ENCODE measurements at regions not wholly inside any gene's neighbourhood (a gene's known extent, or its start where the extent isn't known, plus 50 kb on each side); places are given as distances from the start of the nearest gene placed in this dataset.

- no peak for TF ChIP-seq EZH2 (IDR thresholded peaks at IDR 0.05; ENCODE audit: low read length, unreplicated experiment)
- TF ChIP-seq CTCF (conservative IDR thresholded peaks at IDR 0.05; ENCODE audit: low read depth, low read length), result no peak
- TF ChIP-seq EZH2phosphoT487 (IDR thresholded peaks at IDR 0.05; ENCODE audit: borderline replicate concordance, low read length), result no peak
- Histone ChIP-seq H3K36me3 (ENCODE audit: low read depth, low read length) (no peaks in the 10 kb centered on the region), H3K9me3 (ENCODE audit: low read length) (no peaks in the 10 kb centered on the region), H3K4me1 (ENCODE audit: insufficient read depth, low read length) (no peaks in the 10 kb centered on the region), H3K27ac (ENCODE audit: low read length) (no peak overlapping the region), H3K27me3 (ENCODE audit: low read length) (peaks cover 12% of the 10 kb centered on the region; the same call in 1 of the 2 replicates), H4K20me1 (ENCODE audit: low read length) (no peaks in the 10 kb centered on the region), H3F3A (ENCODE audit: low read length, unreplicated experiment) (no peaks in the 10 kb centered on the region), H3K9ac (ENCODE audit: low read length) (no peak overlapping the region), H3K79me2 (ENCODE audit: low read length) (no peaks in the 10 kb centered on the region), H3K4me2 (ENCODE audit: low read length) (no peak overlapping the region), H2AFZ (ENCODE audit: low read length) (no peak overlapping the region), H3K4me3 (ENCODE audit: low read length) (no peak overlapping the region), H3K9me2 (replicated peaks; ENCODE audit: low read length) (no peaks in the 10 kb centered on the region)
- BruUV-seq (replicated peaks), result no TSS peak
- CTCF ChIA-PET, result no interaction called here
- intact Hi-C loops (cut with micrococcal nuclease), result no loop called here
- POLR2A ChIA-PET (ENCODE audit: unreplicated experiment), result no interaction called here
- no peak for ATAC-seq
- DNase-seq, result no peak
These were observed 359.2 kb upstream of the SGCG start for GRCh38 chr13:22821589-22821988.

- no peaks in the 10 kb centered on the region for H3K9me2 ChIP-seq (replicated peaks; ENCODE audit: low read length)
- ATAC-seq (no peak), DNase-seq (no peak)
- CTCF ChIA-PET, result no interaction called here
- TF ChIP-seq EZH2phosphoT487 (IDR thresholded peaks at IDR 0.05; ENCODE audit: borderline replicate concordance, low read length) (no peak), CTCF (conservative IDR thresholded peaks at IDR 0.05; ENCODE audit: low read depth, low read length) (no peak), EZH2 (IDR thresholded peaks at IDR 0.05; ENCODE audit: low read length, unreplicated experiment) (no peak)
- no peak overlapping the region for H3K27ac ChIP-seq (ENCODE audit: low read length)
- no peak overlapping the region for H2AFZ ChIP-seq (ENCODE audit: low read length)
- H3K9me3 ChIP-seq (ENCODE audit: low read length), result no peaks in the 10 kb centered on the region
- no peak overlapping the region for H3K4me2 ChIP-seq (ENCODE audit: low read length)
- H3K4me3 ChIP-seq (ENCODE audit: low read length), result no peak overlapping the region
- H3K9ac ChIP-seq (ENCODE audit: low read length), result no peak overlapping the region
- H3F3A ChIP-seq (ENCODE audit: low read length, unreplicated experiment), result no peaks in the 10 kb centered on the region
- intact Hi-C loops (cut with micrococcal nuclease), result no loop called here
- no peaks in the 10 kb centered on the region for H3K4me1 ChIP-seq (ENCODE audit: insufficient read depth, low read length)
- H3K27me3 ChIP-seq (ENCODE audit: low read length), result no peaks in the 10 kb centered on the region
- H3K36me3 ChIP-seq (ENCODE audit: low read depth, low read length), result no peaks in the 10 kb centered on the region
- POLR2A ChIA-PET (ENCODE audit: unreplicated experiment), result no interaction called here
- no TSS peak for BruUV-seq (replicated peaks)
- no peaks in the 10 kb centered on the region for H4K20me1 ChIP-seq (ENCODE audit: low read length)
- no peaks in the 10 kb centered on the region for H3K79me2 ChIP-seq (ENCODE audit: low read length)
These were observed 355.6 kb upstream of the SGCG start for GRCh38 chr13:22825186-22825585.

GRCh38 chr13:22828081-22828480 is 352.7 kb upstream of the SGCG start:
- BruUV-seq (replicated peaks), result no TSS peak
- H3K27ac ChIP-seq (ENCODE audit: low read length), result no peak overlapping the region
- no peaks in the 10 kb centered on the region for H4K20me1 ChIP-seq (ENCODE audit: low read length)
- no peaks in the 10 kb centered on the region for H3K9me3 ChIP-seq (ENCODE audit: low read length)
- no peak overlapping the region for H2AFZ ChIP-seq (ENCODE audit: low read length)
- peak; percentile 6 for DNase-seq
- no peak overlapping the region for H3K4me2 ChIP-seq (ENCODE audit: low read length)
- no peaks in the 10 kb centered on the region for H3K27me3 ChIP-seq (ENCODE audit: low read length)
- intact Hi-C loops (cut with micrococcal nuclease), result no loop called here
- no peaks in the 10 kb centered on the region for H3K9me2 ChIP-seq (replicated peaks; ENCODE audit: low read length)
- no peak overlapping the region for H3K9ac ChIP-seq (ENCODE audit: low read length)
- TF ChIP-seq CTCF (conservative IDR thresholded peaks at IDR 0.05; ENCODE audit: low read depth, low read length) (no peak), EZH2phosphoT487 (IDR thresholded peaks at IDR 0.05; ENCODE audit: borderline replicate concordance, low read length) (no peak), EZH2 (IDR thresholded peaks at IDR 0.05; ENCODE audit: low read length, unreplicated experiment) (no peak)
- H3K79me2 ChIP-seq (ENCODE audit: low read length), result no peaks in the 10 kb centered on the region
- no peak overlapping the region for H3K4me3 ChIP-seq (ENCODE audit: low read length)
- no peaks in the 10 kb centered on the region for H3K36me3 ChIP-seq (ENCODE audit: low read depth, low read length)
- no peaks in the 10 kb centered on the region for H3F3A ChIP-seq (ENCODE audit: low read length, unreplicated experiment)
- POLR2A ChIA-PET (ENCODE audit: unreplicated experiment), result no interaction called here
- ATAC-seq, result no peak
- no peaks in the 10 kb centered on the region for H3K4me1 ChIP-seq (ENCODE audit: insufficient read depth, low read length)
- CTCF ChIA-PET, result no interaction called here
